Psoas muscle (tissue), 7 donors: ENCODE measurements at regions not wholly inside any gene's neighbourhood (a gene's known extent, or its start where the extent isn't known, plus 50 kb on each side); places are given as distances from the start of the nearest gene placed in this dataset.
"Not testable (repeated sequence)": the region's sequence is repeated elsewhere in the genome, so short reads cannot be mapped to it uniquely, and the experiment has no call there.

Experiments used
- ATAC-seq, 4 donors: fragments of 200-7000 bp; cut with Tn5 transposase; one replicate each; pipeline ENCODE4 v1.9.1; 2020; ENCODE audit warnings: moderate library complexity in 3 of 4, mild to moderate bottlenecking in 2 of 4
- DNase-seq, 2 donors: peaks; one replicate each; pipeline ENCODE4 v3.0.0-alpha.2; 2020
- H3K27ac ChIP-seq: fragments of 200-600 bp; one replicate; pipeline ENCODE4 v1.8.0; 2022
- H3K27me3 ChIP-seq, 3 donors: fragments of 200-600 bp in 1 of 3; one replicate each; pipeline versions ENCODE4 v1.6.1 to v1.8.0; 2013 to 2022; ENCODE audit warnings: low read length in 2 of 3, mild to moderate bottlenecking in 2 of 3, moderate library complexity in 1 of 3; ENCODE audit not compliant: insufficient read depth in 3 of 3
- H3K36me3 ChIP-seq, 2 donors: fragments of 200-600 bp in 1 of 2; one replicate each; pipeline versions ENCODE4 v1.6.1 to v1.8.0; 2013 to 2022; ENCODE audit warnings: low read depth in 1 of 2, mild to moderate bottlenecking in 1 of 2, moderate library complexity in 1 of 2; ENCODE audit not compliant: insufficient read depth in 1 of 2
- H3K4me1 ChIP-seq: fragments of 200-600 bp; one replicate; pipeline ENCODE4 v1.8.0; 2022
- H3K4me3 ChIP-seq: fragments of 200-600 bp; one replicate; pipeline ENCODE4 v1.8.0; 2022; ENCODE audit warnings: mild to moderate bottlenecking
- H3K9me3 ChIP-seq: fragments of 200-600 bp; one replicate; pipeline ENCODE4 v1.8.0; 2022
- CTCF ChIP-seq: fragments of 200-600 bp; IDR thresholded peaks from one replicate; pipeline ENCODE4 v1.8.0; 2022; ENCODE audit warnings: antibody characterized with exemption
- WGBS, 3 donors: extraction: QIAGEN DNeasy Blood & Tissue Kit; methylation state at CpG; one replicate each; pipeline versions ENCODE4 v1.1.6 to v1.1.7; 2013; 5-methylcytosine and 5-hydroxymethylcytosine counted together
- intact Hi-C, 2 donors: fragments of 100-400 bp; cut with DNase I; formaldehyde crosslinking; loops; one replicate each; pipeline versions ENCODE4 v1.11.0 to v1.14.2; 2022
- donor health status: healthy with polysubstance abuse.
- donor health status: DM: no; HTN: no; CAD: no; lungs with moderate emphysema.
- donor health status: Bipolar disorder and iron deficiency.
- donor health status: healthy.
- donor health status: DM: yes; HTN: yes; CAD: no.
- donor health status: DM: no; HTN: no; CAD: no.
- donor health status: DM: yes; HTN: yes; CAD: no.

GRCh38 chr3:81816473-81817250, 55.2 kb upstream of the GBE1 start:
- peak in 3 of 4 donors; percentile 34 to 72 (median 67) for ATAC-seq
- Histone ChIP-seq H3K9me3 (peaks cover 6% of the 10 kb centered on the region), H3K4me1 (peaks cover 5% of the 10 kb centered on the region), H3K27ac (peak overlapping the region; percentile 38), H3K4me3 (peak overlapping the region; percentile 38), H3K27me3 (no peaks in the 10 kb centered on the region), H3K36me3 (no peaks in the 10 kb centered on the region)
- intact Hi-C loops: no loop called here
- 12 to 16% (median 12%) methylated on average over 8 of the region's 8 CpGs for WGBS, 3 donors
- no peak for TF ChIP-seq CTCF
- no peak for DNase-seq

GRCh38 chr3:81812098-81812497, 50.7 kb upstream of the GBE1 start:
- intact Hi-C loops, ATAC-seq, H3K27ac ChIP-seq, H3K4me1 ChIP-seq, H3K27me3 ChIP-seq, H3K36me3 ChIP-seq, H3K9me3 ChIP-seq, H3K4me3 ChIP-seq, DNase-seq: not testable (repeated sequence)
- 95 to 98% (median 96%) methylated on average over 18 to 25 of the region's 25 CpGs for WGBS, 3 donors
